PC-9 (cell line): ENCODE measurements at regions not wholly inside any gene's neighbourhood (a gene's known extent, or its start where the extent isn't known, plus 50 kb on each side); places are given as distances from the start of the nearest gene placed in this dataset.
"Not testable (repeated sequence)": the region's sequence is repeated elsewhere in the genome, so short reads cannot be mapped to it uniquely, and the experiment has no call there.

ENCODE experiments used
- BruUV-seq: library from RNA; stranded (reverse); fragments of 400-500 nt; replicated peaks from 2 replicates; lab custom pipeline; 2021; lab: Mats Ljungman, UMichigan
- CTCF ChIA-PET: fragments of 300-600 bp; sonication (Branson Sonifier 250); formaldehyde crosslinking; loops from one replicate; lab custom pipeline; 2022; ENCODE audit warnings: antibody characterized with exemption; lab: Charles Lee
- POLR2A ChIA-PET: fragments of 300-600 bp; sonication (Branson Sonifier 250); formaldehyde crosslinking; loops from one replicate; lab custom pipeline; 2022; ENCODE audit warnings: antibody characterized with exemption; ENCODE audit not compliant: unreplicated experiment; lab: Charles Lee
- DNase-seq, 2 experiments: peaks; one replicate each; pipeline versions ENCODE4 v3.0.0 to v3.0.0-alpha.2; 2015 to 2022; ENCODE audit warnings: mixed read lengths in 1 of 2
- H2AFZ ChIP-seq: fragments of 200-600 bp; sonication (generic); 2 replicates; pipeline ENCODE4 v1.8.1; 2017; ENCODE audit warnings: antibody characterized with exemption
- H3F3A ChIP-seq: fragments of 200-600 bp; sonication (generic); 2 replicates; pipeline ENCODE4 v1.8.1; 2017; ENCODE audit warnings: antibody characterized with exemption, mild to moderate bottlenecking, low read depth; ENCODE audit not compliant: insufficient read depth
- H3K27ac ChIP-seq: fragments of 200-600 bp; sonication (generic); 2 replicates; pipeline ENCODE4 v1.6.1; 2016; ENCODE audit warnings: mixed run types
- H3K27me3 ChIP-seq: fragments of 200-600 bp; sonication (generic); 2 replicates; pipeline ENCODE4 v1.6.1; 2016; ENCODE audit warnings: low read depth, mixed run types; ENCODE audit not compliant: insufficient read depth
- H3K36me3 ChIP-seq: fragments of 200-600 bp; sonication (generic); 2 replicates; pipeline ENCODE4 v1.6.1; 2016; ENCODE audit warnings: low read depth, mixed run types
- H3K4me1 ChIP-seq: fragments of 200-600 bp; sonication (generic); replicated peaks from 2 replicates; pipeline ENCODE4 v1.6.1; 2016; ENCODE audit warnings: mixed run types; ENCODE audit not compliant: insufficient read depth
- H3K4me2 ChIP-seq: fragments of 200-600 bp; sonication (generic); 2 replicates; pipeline ENCODE4 v1.6.1; 2017; ENCODE audit warnings: mixed run types
- H3K4me3 ChIP-seq: fragments of 200-600 bp; sonication (generic); 2 replicates; pipeline ENCODE4 v1.6.1; 2016; ENCODE audit warnings: mixed run types
- H3K79me2 ChIP-seq: fragments of 200-600 bp; sonication (generic); 2 replicates; pipeline ENCODE4 v1.6.1; 2017; ENCODE audit warnings: low read depth, mixed run types
- H3K9me2 ChIP-seq: fragments of 200-600 bp; sonication (generic); 2 replicates; pipeline ENCODE4 v1.8.1; 2017; ENCODE audit warnings: mild to moderate bottlenecking; ENCODE audit not compliant: insufficient read depth
- H3K9me3 ChIP-seq: fragments of 200-600 bp; sonication (generic); 2 replicates; pipeline ENCODE4 v1.8.1; 2016; ENCODE audit warnings: low read depth; ENCODE audit not compliant: insufficient read depth
- H4K20me1 ChIP-seq: fragments of 200-600 bp; sonication (generic); 2 replicates; pipeline ENCODE4 v1.8.1; 2017; ENCODE audit not compliant: insufficient read depth
- EZH2 ChIP-seq: fragments of 200-600 bp; sonication (generic); IDR thresholded peaks from 2 replicates; pipeline ENCODE4 v1.8.0; 2017; ENCODE audit warnings: antibody characterized with exemption, low read depth
- intact Hi-C: fragments of 100-400 bp; cut with micrococcal nuclease; formaldehyde crosslinking; loops from one replicate; pipeline ENCODE4 v1.10.0; 2022; ENCODE audit not compliant: unreplicated experiment
- TF ChIP-seq, protein P1 (sequence below): fragments of 200-600 bp; sonication (generic); conservative IDR thresholded peaks from 2 replicates; pipeline ENCODE4 v1.6.1; 2017; ENCODE audit warnings: mixed run types, antibody characterized with exemption, mild to moderate bottlenecking, moderate library complexity

DNA sequence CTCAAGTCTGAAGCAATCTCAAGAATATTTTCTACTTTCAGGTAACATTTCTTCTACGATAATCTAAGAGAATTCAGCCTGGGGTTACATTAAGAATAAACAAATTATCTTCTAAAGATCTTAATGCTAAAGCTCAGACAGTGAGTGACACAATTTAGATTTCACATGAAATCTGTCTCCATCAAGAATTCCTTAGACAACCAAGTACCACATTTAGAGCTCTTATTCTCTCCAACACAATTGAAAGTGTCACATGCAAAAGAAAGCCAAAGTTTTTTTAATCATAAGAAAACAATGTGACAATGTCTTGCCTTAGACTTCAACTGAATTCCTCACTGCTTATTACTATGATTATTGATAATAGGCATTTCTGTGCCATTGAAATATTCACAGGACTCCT, 60.7 kb upstream of the FAT3 start:
- no peaks in the 10 kb centered on the region for H4K20me1 ChIP-seq
- BruUV-seq: no TSS peak
- CTCF ChIA-PET: no interaction called here
- H3K9me3 ChIP-seq: no peaks in the 10 kb centered on the region
- H2AFZ ChIP-seq: no peak overlapping the region
- no peaks in the 10 kb centered on the region for H3K36me3 ChIP-seq
- no peaks in the 10 kb centered on the region for H3K4me1 ChIP-seq
- POLR2A ChIA-PET: no interaction called here
- no peaks in the 10 kb centered on the region for H3K79me2 ChIP-seq
- DNase-seq: no peak
- H3K9me2 ChIP-seq: no peaks in the 10 kb centered on the region
- H3K27ac ChIP-seq: no peak overlapping the region
- H3K27me3 ChIP-seq: no peaks in the 10 kb centered on the region
- TF ChIP-seq, protein P1, sequence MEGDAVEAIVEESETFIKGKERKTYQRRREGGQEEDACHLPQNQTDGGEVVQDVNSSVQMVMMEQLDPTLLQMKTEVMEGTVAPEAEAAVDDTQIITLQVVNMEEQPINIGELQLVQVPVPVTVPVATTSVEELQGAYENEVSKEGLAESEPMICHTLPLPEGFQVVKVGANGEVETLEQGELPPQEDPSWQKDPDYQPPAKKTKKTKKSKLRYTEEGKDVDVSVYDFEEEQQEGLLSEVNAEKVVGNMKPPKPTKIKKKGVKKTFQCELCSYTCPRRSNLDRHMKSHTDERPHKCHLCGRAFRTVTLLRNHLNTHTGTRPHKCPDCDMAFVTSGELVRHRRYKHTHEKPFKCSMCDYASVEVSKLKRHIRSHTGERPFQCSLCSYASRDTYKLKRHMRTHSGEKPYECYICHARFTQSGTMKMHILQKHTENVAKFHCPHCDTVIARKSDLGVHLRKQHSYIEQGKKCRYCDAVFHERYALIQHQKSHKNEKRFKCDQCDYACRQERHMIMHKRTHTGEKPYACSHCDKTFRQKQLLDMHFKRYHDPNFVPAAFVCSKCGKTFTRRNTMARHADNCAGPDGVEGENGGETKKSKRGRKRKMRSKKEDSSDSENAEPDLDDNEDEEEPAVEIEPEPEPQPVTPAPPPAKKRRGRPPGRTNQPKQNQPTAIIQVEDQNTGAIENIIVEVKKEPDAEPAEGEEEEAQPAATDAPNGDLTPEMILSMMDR: no peak
- no peak for TF ChIP-seq EZH2
- H3K4me3 ChIP-seq: no peak overlapping the region
- H3F3A ChIP-seq: no peaks in the 10 kb centered on the region
- intact Hi-C loops: no loop called here
- no peak overlapping the region for H3K4me2 ChIP-seq

DNA sequence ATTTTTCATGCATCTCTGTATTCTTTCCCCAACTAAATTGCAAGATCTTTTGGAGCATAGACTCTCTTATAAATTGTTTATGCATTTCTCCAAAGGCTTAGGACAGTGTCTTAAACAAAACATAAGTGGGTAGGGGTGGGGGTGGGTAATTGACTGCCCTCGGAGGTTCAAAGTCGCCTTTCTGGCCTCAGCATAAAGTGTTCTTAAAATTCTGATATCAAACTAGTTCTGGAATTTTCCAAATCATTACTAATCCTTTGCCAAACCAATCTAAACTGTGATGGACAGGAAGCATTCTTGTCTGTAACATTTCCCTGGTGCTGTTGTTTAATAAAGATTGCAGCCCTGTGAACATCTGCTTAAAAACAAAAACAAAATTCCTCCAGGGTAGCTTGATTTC, 61.8 kb upstream of the FAT3 start:
- Histone ChIP-seq H3K36me3 (no peaks in the 10 kb centered on the region), H2AFZ (no peak overlapping the region), H3K27me3 (no peaks in the 10 kb centered on the region), H3K9me2 (no peaks in the 10 kb centered on the region), H3K4me2 (no peak overlapping the region), H3K4me1 (no peaks in the 10 kb centered on the region), H3F3A (no peaks in the 10 kb centered on the region), H3K27ac (no peak overlapping the region), H3K9me3 (no peaks in the 10 kb centered on the region), H3K79me2 (no peaks in the 10 kb centered on the region), H3K4me3 (no peak overlapping the region), H4K20me1 (no peaks in the 10 kb centered on the region)
- intact Hi-C loops: no loop called here
- ChIA-PET POLR2A (no interaction called here), CTCF (no interaction called here)
- DNase-seq: no peak
- TF ChIP-seq, protein P1: no peak
- no peak for TF ChIP-seq EZH2
- no TSS peak for BruUV-seq

DNA sequence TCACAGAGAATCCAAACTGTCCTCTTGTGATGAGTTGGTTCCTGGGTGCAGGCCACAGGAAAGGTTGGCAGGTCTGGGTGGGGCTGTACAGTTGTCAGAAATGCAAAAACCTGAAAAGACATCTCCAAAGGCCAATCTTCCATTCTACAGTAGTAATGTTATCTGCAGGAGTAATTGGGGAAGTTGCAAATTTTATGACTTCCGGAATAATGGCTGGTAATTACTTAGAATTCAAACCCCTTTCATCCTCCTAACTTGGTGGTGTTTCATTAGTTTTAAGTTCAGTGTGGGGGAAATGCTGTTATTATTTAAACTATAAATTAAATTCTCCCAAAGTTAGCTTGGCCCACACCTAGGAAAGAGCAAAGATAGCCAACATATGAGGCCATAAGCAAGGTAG, 64.7 kb upstream of the FAT3 start:
- TF ChIP-seq, protein P1: no peak
- TF ChIP-seq EZH2: no peak

DNA sequence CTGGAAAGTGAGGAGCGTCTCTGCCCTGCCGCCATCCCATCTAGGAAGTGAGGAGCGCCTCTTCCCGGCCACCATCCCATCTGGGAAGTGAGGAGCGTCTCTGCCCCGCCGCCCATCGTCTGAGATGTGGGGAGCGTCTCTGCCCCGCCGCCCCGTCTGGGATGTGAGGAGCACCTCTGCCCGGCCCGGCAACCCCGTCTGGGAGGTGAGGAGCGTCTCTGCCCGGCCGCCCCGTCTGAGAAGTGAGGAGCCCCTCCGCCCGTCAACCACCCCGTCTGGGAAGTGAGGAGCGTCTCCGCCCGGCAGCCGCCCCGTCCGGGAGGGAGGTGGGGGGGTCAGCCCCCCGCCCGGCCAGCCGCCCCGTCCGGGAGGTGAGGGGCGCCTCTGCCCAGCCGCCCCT, 67.2 kb upstream of the FAT3 start:
- H3K36me3 ChIP-seq, H3K4me1 ChIP-seq, H3F3A ChIP-seq, intact Hi-C loops, BruUV-seq, H3K9me3 ChIP-seq, DNase-seq, H3K27me3 ChIP-seq, H3K79me2 ChIP-seq, H4K20me1 ChIP-seq, H2AFZ ChIP-seq, POLR2A ChIA-PET, H3K9me2 ChIP-seq, CTCF ChIA-PET, H3K4me3 ChIP-seq, H3K4me2 ChIP-seq, H3K27ac ChIP-seq: not testable (repeated sequence)

More for the DNA sequence above, 64.7 kb upstream of the FAT3 start:
- no peaks in the 10 kb centered on the region for H4K20me1 ChIP-seq
- no peak overlapping the region for H3K4me3 ChIP-seq
- no peaks in the 10 kb centered on the region for H3K9me3 ChIP-seq
- H3K27me3 ChIP-seq: no peaks in the 10 kb centered on the region
- no peaks in the 10 kb centered on the region for H3K79me2 ChIP-seq
- no peaks in the 10 kb centered on the region for H3K9me2 ChIP-seq
- H3K36me3 ChIP-seq: no peaks in the 10 kb centered on the region
- ChIA-PET POLR2A (no interaction called here), CTCF (no interaction called here)
- no peaks in the 10 kb centered on the region for H3F3A ChIP-seq
- intact Hi-C loops: no loop called here
- H3K27ac ChIP-seq: no peak overlapping the region
- BruUV-seq: no TSS peak
- H3K4me2 ChIP-seq: no peak overlapping the region
- no peak for DNase-seq
- H2AFZ ChIP-seq: no peak overlapping the region
- peaks cover 5% of the 10 kb centered on the region; the same call in 1 of the 2 replicates for H3K4me1 ChIP-seq
